HCT116 (cell line): ENCODE measurements at regions not wholly inside any gene's neighbourhood (a gene's known extent, or its start where the extent isn't known, plus 50 kb on each side); places are given as distances from the start of the nearest gene placed in this dataset.

ENCODE experiments used
- ATAC-seq: fragments of 200-7000 bp; cut with Tn5 transposase; 2 replicates; pipeline ENCODE4 v1.9.1; 2020; ENCODE audit warnings: mild to moderate bottlenecking, moderate library complexity
- BruUV-seq: library from RNA; stranded (reverse); fragments of 400-500 nt; replicated peaks from 2 replicates; lab custom pipeline; 2021; lab: Mats Ljungman, UMichigan
- CTCF ChIA-PET: fragments of 300-600 bp; sonication (Branson Sonifier 250); formaldehyde crosslinking; loops from one replicate; lab custom pipeline; 2021; ENCODE audit warnings: antibody characterized with exemption; lab: Charles Lee
- POLR2A ChIA-PET: fragments of 300-600, 350-600 bp; sonication (Branson Sonifier 250); formaldehyde crosslinking; loops from one replicate; lab custom pipeline; 2021; ENCODE audit warnings: antibody characterized with exemption; lab: Charles Lee
- RAD21 ChIA-PET, 2 experiments: fragments of 300-600 bp; sonication (Branson Sonifier 250); formaldehyde crosslinking; loops; one replicate each; lab custom pipeline; 2023; ENCODE audit warnings: low total read pairs in 2 of 2; ENCODE audit not compliant: uncharacterized antibody in 2 of 2, unreplicated experiment in 2 of 2, low non-redundant PET in 1 of 2; lab: Charles Lee
- DNase-seq: peaks from one replicate; pipeline ENCODE4 v3.0.0-alpha.2; 2010; ENCODE audit warnings: low read depth, low spot score
- H2AFZ ChIP-seq: fragments of 200-600 bp; shearing (Covaris generic), sonication (generic); 2 replicates; pipeline ENCODE4 v1.6.1; 2017; ENCODE audit warnings: low read depth, mixed run types, mixed read lengths, antibody characterized with exemption, low read length; ENCODE audit not compliant: poor library complexity, severe bottlenecking
- H3K27ac ChIP-seq: 2 replicates; pipeline ENCODE4 v1.5.1; 2012; ENCODE audit warnings: low read depth, low read length
- H3K27me3 ChIP-seq: fragments of 200-600 bp; sonication (generic); 2 replicates; pipeline ENCODE4 v1.6.1; 2016; ENCODE audit warnings: mixed run types, low read length, mixed read lengths; ENCODE audit not compliant: insufficient read depth
- H3K36me3 ChIP-seq, 2 experiments: fragments of 200-500 bp in 1 of 2; fragments of 200-600 bp in 1 of 2; sonication (Bioruptor generic) in 1 of 2; sonication (generic) in 1 of 2; 2 replicates each; pipeline versions ENCODE4 v1.5.1 to v1.6.1; 2014 to 2016; ENCODE audit warnings: low read length in 2 of 2, inconsistent platforms in 1 of 2, mixed read lengths in 1 of 2, mixed run types in 1 of 2; ENCODE audit not compliant: insufficient read depth in 2 of 2, control insufficient read depth in 1 of 2
- H3K4me1 ChIP-seq, 2 experiments: fragments of 200-600 bp in 1 of 2; sonication (generic) in 1 of 2; 2 replicates each; pipeline versions ENCODE4 v1.5.1 to v1.6.1; 2012 to 2017; ENCODE audit warnings: low read length in 2 of 2, inconsistent platforms in 1 of 2, mild to moderate bottlenecking in 1 of 2, mixed read lengths in 1 of 2, mixed run types in 1 of 2, moderate library complexity in 1 of 2; ENCODE audit not compliant: insufficient read depth in 2 of 2, control insufficient read depth in 1 of 2
- H3K4me2 ChIP-seq: fragments of 200-600 bp; sonication (generic); 2 replicates; pipeline ENCODE4 v1.6.1; 2017; ENCODE audit warnings: mixed run types, low read length, mixed read lengths
- H3K4me3 ChIP-seq, 2 experiments: fragments of 200-600 bp in 1 of 2; sonication (generic) in 1 of 2; replicated peaks in 1 of 2; 2 replicates each; pipeline ENCODE4 v1.5.1; 2011 to 2016; ENCODE audit warnings: low read length in 2 of 2, control low read depth in 1 of 2, low read depth in 1 of 2, mild to moderate bottlenecking in 1 of 2, mixed read lengths in 1 of 2, mixed run types in 1 of 2
- H3K79me2 ChIP-seq: fragments of 200-600 bp; sonication (generic); 2 replicates; pipeline ENCODE4 v1.6.1; 2017; ENCODE audit warnings: mild to moderate bottlenecking, mixed run types, low read length, moderate library complexity, mixed read lengths; ENCODE audit not compliant: insufficient read depth
- H3K9ac ChIP-seq: fragments of 200-600 bp; sonication (generic); 2 replicates; pipeline ENCODE4 v1.6.1; 2016; ENCODE audit warnings: low read length, mixed read lengths
- H3K9me2 ChIP-seq: fragments of 200-600 bp; sonication (generic), shearing (Covaris generic); 2 replicates; pipeline ENCODE4 v1.6.1; 2017; ENCODE audit warnings: mixed run types, mild to moderate bottlenecking, moderate library complexity; ENCODE audit not compliant: insufficient read depth
- H3K9me3 ChIP-seq, 2 experiments: fragments of 200-500 bp in 1 of 2; fragments of 200-600 bp in 1 of 2; sonication (Bioruptor generic) in 1 of 2; sonication (generic) in 1 of 2; 2 replicates each; pipeline ENCODE4 v1.6.1; 2014 to 2017; ENCODE audit warnings: low read length in 2 of 2, mixed read lengths in 2 of 2, inconsistent platforms in 1 of 2, low read depth in 1 of 2, mild to moderate bottlenecking in 1 of 2, mixed run types in 1 of 2, moderate library complexity in 1 of 2; ENCODE audit not compliant: control insufficient read depth in 1 of 2, insufficient read depth in 1 of 2
- H4K20me1 ChIP-seq: fragments of 200-600 bp; sonication (generic), shearing (Covaris generic); 2 replicates; pipeline ENCODE4 v1.6.1; 2017; ENCODE audit warnings: mixed run types, mild to moderate bottlenecking, moderate library complexity; ENCODE audit not compliant: insufficient read depth
- CEBPB ChIP-seq: IDR thresholded peaks from 2 replicates; pipeline ENCODE4 v1.6.1; 2012; ENCODE audit warnings: low read depth
- ELF1 ChIP-seq: IDR thresholded peaks from 2 replicates; pipeline ENCODE4 v1.6.1; 2012; ENCODE audit warnings: low read depth, borderline replicate concordance
- EZH2 ChIP-seq: fragments of 200-600 bp; sonication (generic); IDR thresholded peaks from 2 replicates; pipeline ENCODE4 v1.6.1; 2017; ENCODE audit warnings: antibody characterized with exemption, mixed run types
- EZH2phosphoT487 ChIP-seq: fragments of 200-600 bp; IDR thresholded peaks from 2 replicates; pipeline ENCODE4 v1.6.1; 2018; ENCODE audit warnings: antibody characterized with exemption, borderline replicate concordance
- FOSL1 ChIP-seq: IDR thresholded peaks from 2 replicates; pipeline ENCODE4 v1.6.1; 2012; ENCODE audit warnings: low read depth
- JUND ChIP-seq: IDR thresholded peaks from 2 replicates; pipeline ENCODE4 v1.6.1; 2012
- POLR2A ChIP-seq: IDR thresholded peaks from 2 replicates; pipeline ENCODE4 v1.7.0; 2011; ENCODE audit warnings: borderline replicate concordance; ENCODE audit not compliant: insufficient read depth, insufficient read length; ENCODE audit errors: extremely low read depth
- POLR2AphosphoS5 ChIP-seq: IDR thresholded peaks from 2 replicates; pipeline ENCODE4 v1.6.1; 2011; ENCODE audit warnings: mild to moderate bottlenecking, low read depth, low read length, moderate library complexity
- RAD21 ChIP-seq: IDR thresholded peaks from 2 replicates; pipeline ENCODE4 v1.6.1; 2012; ENCODE audit warnings: low read depth, mild to moderate bottlenecking
- SIN3A ChIP-seq: IDR thresholded peaks from 2 replicates; pipeline ENCODE4 v1.6.1; 2012; ENCODE audit warnings: low read depth
- SP1 ChIP-seq: IDR thresholded peaks from 2 replicates; pipeline ENCODE4 v1.6.1; 2012; ENCODE audit warnings: low read depth
- YY1 ChIP-seq: IDR thresholded peaks from 2 replicates; pipeline ENCODE4 v1.6.1; 2011; ENCODE audit warnings: low read length, low read depth, moderate library complexity, mild to moderate bottlenecking; ENCODE audit not compliant: insufficient replicate concordance; ENCODE audit errors: extremely low read depth
- ZFX ChIP-seq: fragments of 450-650 bp; IDR thresholded peaks from 2 replicates; pipeline ENCODE4 v1.6.1; 2017
- ZNF274 ChIP-seq: fragments of 200-500 bp; sonication (Bioruptor generic); IDR thresholded peaks from 2 replicates; pipeline ENCODE4 v1.6.1; 2014; ENCODE audit warnings: mild to moderate bottlenecking, low read depth, low read length, inconsistent platforms
- intact Hi-C: fragments of 100-400 bp; cut with micrococcal nuclease; formaldehyde crosslinking; loops from 2 replicates; pipeline ENCODE4 v1.10.0; 2022
- TF ChIP-seq, protein P1 (sequence below): IDR thresholded peaks from 2 replicates; pipeline ENCODE4 v1.6.1; 2012; ENCODE audit warnings: low read depth
- TF ChIP-seq, protein P2 (sequence below): IDR thresholded peaks from 2 replicates; pipeline ENCODE4 v1.6.1; 2012
- TF ChIP-seq, protein P3 (sequence below), 3 experiments: fragments of 200-600 bp in 1 of 3; sonication (generic) in 1 of 3; IDR thresholded peaks in 2 of 3; conservative IDR thresholded peaks in 1 of 3; 2 replicates each; pipeline ENCODE4 v1.5.1; 2012 to 2017; ENCODE audit warnings: low read depth in 2 of 3, low read length in 2 of 3, antibody characterized with exemption in 1 of 3, borderline replicate concordance in 1 of 3, control low read depth in 1 of 3, mild to moderate bottlenecking in 1 of 3, mixed read lengths in 1 of 3, mixed run types in 1 of 3, moderate library complexity in 1 of 3; ENCODE audit not compliant: insufficient read depth in 1 of 3
- TF ChIP-seq, protein P4 (sequence below): IDR thresholded peaks from 2 replicates; pipeline ENCODE4 v1.6.1; 2012

DNA sequence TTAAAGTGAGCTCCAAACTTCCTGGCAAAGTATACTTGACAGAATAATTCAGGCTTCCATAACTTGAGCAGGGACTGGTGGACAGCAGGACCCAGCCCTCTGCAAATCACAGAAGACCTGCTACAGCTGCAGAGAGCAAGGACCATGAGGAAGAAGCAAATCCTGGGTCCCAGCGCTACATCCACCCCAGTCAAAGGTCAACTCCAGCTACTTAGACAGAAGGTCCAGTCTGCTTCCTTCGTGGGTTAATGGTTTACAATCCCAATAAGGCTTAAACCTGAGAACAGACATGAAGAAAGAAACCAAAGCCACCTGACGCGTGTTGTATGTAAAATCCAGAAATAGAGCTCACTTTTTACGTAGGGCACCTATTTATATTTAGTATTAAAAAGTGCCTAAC, 57.7 kb downstream of the SHANK2 start:
- Histone ChIP-seq H3K27ac (no peak overlapping the region), H3K4me3 (no peak overlapping the region), H3K9me3 (no peaks in the 10 kb centered on the region), H3K4me2 (no peak overlapping the region), H3K79me2 (no peaks in the 10 kb centered on the region), H3K9ac (no peak overlapping the region), H4K20me1 (no peaks in the 10 kb centered on the region), H2AFZ (no peak overlapping the region), H3K36me3 (no peaks in the 10 kb centered on the region), H3K4me1 (peaks cover 0 to 7% of the 10 kb centered on the region in 2 experiments; a peak in 1 of 4 replicates), H3K27me3 (no peaks in the 10 kb centered on the region)
- no peak for DNase-seq
- POLR2A ChIA-PET, result no interaction called here
- BruUV-seq, result no TSS peak
- RAD21 ChIA-PET, result no interaction called here
- no peak for ATAC-seq
- TF ChIP-seq ZNF274 (no peak), ZFX (no peak), ELF1 (no peak), SP1 (no peak), POLR2A (no peak), RAD21 (no peak), YY1 (no peak), EZH2 (no peak), EZH2phosphoT487 (no peak), FOSL1 (no peak), POLR2AphosphoS5 (no peak), SIN3A (no peak), CEBPB (no peak), JUND (no peak)
- TF ChIP-seq, protein P1, sequence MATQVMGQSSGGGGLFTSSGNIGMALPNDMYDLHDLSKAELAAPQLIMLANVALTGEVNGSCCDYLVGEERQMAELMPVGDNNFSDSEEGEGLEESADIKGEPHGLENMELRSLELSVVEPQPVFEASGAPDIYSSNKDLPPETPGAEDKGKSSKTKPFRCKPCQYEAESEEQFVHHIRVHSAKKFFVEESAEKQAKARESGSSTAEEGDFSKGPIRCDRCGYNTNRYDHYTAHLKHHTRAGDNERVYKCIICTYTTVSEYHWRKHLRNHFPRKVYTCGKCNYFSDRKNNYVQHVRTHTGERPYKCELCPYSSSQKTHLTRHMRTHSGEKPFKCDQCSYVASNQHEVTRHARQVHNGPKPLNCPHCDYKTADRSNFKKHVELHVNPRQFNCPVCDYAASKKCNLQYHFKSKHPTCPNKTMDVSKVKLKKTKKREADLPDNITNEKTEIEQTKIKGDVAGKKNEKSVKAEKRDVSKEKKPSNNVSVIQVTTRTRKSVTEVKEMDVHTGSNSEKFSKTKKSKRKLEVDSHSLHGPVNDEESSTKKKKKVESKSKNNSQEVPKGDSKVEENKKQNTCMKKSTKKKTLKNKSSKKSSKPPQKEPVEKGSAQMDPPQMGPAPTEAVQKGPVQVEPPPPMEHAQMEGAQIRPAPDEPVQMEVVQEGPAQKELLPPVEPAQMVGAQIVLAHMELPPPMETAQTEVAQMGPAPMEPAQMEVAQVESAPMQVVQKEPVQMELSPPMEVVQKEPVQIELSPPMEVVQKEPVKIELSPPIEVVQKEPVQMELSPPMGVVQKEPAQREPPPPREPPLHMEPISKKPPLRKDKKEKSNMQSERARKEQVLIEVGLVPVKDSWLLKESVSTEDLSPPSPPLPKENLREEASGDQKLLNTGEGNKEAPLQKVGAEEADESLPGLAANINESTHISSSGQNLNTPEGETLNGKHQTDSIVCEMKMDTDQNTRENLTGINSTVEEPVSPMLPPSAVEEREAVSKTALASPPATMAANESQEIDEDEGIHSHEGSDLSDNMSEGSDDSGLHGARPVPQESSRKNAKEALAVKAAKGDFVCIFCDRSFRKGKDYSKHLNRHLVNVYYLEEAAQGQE, result no peak
- TF ChIP-seq, protein P2, sequence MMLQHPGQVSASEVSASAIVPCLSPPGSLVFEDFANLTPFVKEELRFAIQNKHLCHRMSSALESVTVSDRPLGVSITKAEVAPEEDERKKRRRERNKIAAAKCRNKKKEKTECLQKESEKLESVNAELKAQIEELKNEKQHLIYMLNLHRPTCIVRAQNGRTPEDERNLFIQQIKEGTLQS, result no peak
- TF ChIP-seq, protein P3, sequence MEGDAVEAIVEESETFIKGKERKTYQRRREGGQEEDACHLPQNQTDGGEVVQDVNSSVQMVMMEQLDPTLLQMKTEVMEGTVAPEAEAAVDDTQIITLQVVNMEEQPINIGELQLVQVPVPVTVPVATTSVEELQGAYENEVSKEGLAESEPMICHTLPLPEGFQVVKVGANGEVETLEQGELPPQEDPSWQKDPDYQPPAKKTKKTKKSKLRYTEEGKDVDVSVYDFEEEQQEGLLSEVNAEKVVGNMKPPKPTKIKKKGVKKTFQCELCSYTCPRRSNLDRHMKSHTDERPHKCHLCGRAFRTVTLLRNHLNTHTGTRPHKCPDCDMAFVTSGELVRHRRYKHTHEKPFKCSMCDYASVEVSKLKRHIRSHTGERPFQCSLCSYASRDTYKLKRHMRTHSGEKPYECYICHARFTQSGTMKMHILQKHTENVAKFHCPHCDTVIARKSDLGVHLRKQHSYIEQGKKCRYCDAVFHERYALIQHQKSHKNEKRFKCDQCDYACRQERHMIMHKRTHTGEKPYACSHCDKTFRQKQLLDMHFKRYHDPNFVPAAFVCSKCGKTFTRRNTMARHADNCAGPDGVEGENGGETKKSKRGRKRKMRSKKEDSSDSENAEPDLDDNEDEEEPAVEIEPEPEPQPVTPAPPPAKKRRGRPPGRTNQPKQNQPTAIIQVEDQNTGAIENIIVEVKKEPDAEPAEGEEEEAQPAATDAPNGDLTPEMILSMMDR (IDR thresholded peaks at IDR 0.05 in 2 of 3, conservative IDR thresholded peaks at IDR 0.05 in 1 of 3; ENCODE audit: borderline replicate concordance in 1 of 3, insufficient read depth in 1 of 3, low read depth in 2 of 3, low read length in 2 of 3), result no peak
- TF ChIP-seq, protein P4, sequence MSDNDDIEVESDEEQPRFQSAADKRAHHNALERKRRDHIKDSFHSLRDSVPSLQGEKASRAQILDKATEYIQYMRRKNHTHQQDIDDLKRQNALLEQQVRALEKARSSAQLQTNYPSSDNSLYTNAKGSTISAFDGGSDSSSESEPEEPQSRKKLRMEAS, result no peak
- TF ChIP-seq, all 23 proteins: peak for 0
- H3K9me2 ChIP-seq, result no peaks in the 10 kb centered on the region
- CTCF ChIA-PET, result no interaction called here
- intact Hi-C loops, result no loop called here
